ENCODE measurements at regions not wholly inside any gene's neighbourhood (a gene's known extent, or its start where the extent isn't known, plus 50 kb on each side); places are given as distances from the start of the nearest gene placed in this dataset.

- TF ChIP-seq EZH2phosphoT487 (IDR thresholded peaks at IDR 0.05; ENCODE audit: insufficient read depth, low read depth) (no peak), EZH2 (IDR thresholded peaks at IDR 0.05; ENCODE audit: insufficient read depth, poor library complexity, severe bottlenecking) (no peak)
These were observed 151.9 kb upstream of the GJB5 start for GRCh38 chr1:34602907-34603306.
